Ovary (tissue), 3 donors: ENCODE measurements at regions not wholly inside any gene's neighbourhood (a gene's known extent, or its start where the extent isn't known, plus 50 kb on each side); places are given as distances from the start of the nearest gene placed in this dataset.

Experiments used
- CTCF ChIP-seq, 3 donors: fragments of 450-650 bp in 2 of 3; fragments of 200-600 bp in 1 of 3; IDR thresholded peaks; one replicate each; pipeline versions ENCODE4 v1.5.1 to v1.8.0; 2016 to 2022; ENCODE audit warnings: antibody characterized with exemption in 3 of 3, mild to moderate bottlenecking in 1 of 3
- EP300 ChIP-seq: sonication (generic); formaldehyde crosslinking; IDR thresholded peaks from one replicate; pipeline ENCODE4 v1.6.1; 2017; ENCODE audit warnings: antibody characterized with exemption
- donor health status: DM: no; HTN: no; CAD: no.

- no peak for TF ChIP-seq CTCF (IDR thresholded peaks at IDR 0.05)
- TF ChIP-seq EP300 = no peak
Measured at GRCh38 chr15:67992411-67992810, 61.7 kb upstream of the PIAS1 start.
